ENCODE measurements at regions not wholly inside any gene's neighbourhood (a gene's known extent, or its start where the extent isn't known, plus 50 kb on each side); places are given as distances from the start of the nearest gene placed in this dataset.
A peak's percentile ranks its signal among the peaks of the same experiment; 100 is the strongest.
"Not testable (repeated sequence)": the region's sequence is repeated elsewhere in the genome, so short reads cannot be mapped to it uniquely, and the experiment has no call there.

- Histone ChIP-seq H3K9me3 (ENCODE audit: control insufficient read depth, low read depth, low read length) (no peaks in the 10 kb centered on the region), H3K36me3 (ENCODE audit: control insufficient read depth in 2 of 2, extremely low read depth in 1 of 2, insufficient read depth in 2 of 2, low read length in 2 of 2) (no peaks in the 10 kb centered on the region), H3K4me2 (ENCODE audit: control insufficient read depth, extremely low read depth, insufficient read depth, low read depth, low read length) (no peak overlapping the region), H3K9ac (ENCODE audit: control insufficient read depth, extremely low read depth, insufficient read depth, low read length) (no peak overlapping the region), H3K27ac (ENCODE audit: control insufficient read depth, insufficient read depth, low read length) (no peak overlapping the region), H3K27me3 (ENCODE audit: control insufficient read depth, extremely low read depth, insufficient read depth, low read length) (no peaks in the 10 kb centered on the region), H3K4me3 (ENCODE audit: control insufficient read depth in 2 of 3, extremely low read depth in 1 of 3, insufficient read depth in 2 of 3, low read depth in 1 of 3, low read length in 3 of 3) (no peak overlapping the region), H3K79me2 (ENCODE audit: control insufficient read depth, insufficient read depth, low read length) (no peaks in the 10 kb centered on the region), H3K4me1 (ENCODE audit: control insufficient read depth, extremely low read depth, insufficient read depth, low read length) (no peaks in the 10 kb centered on the region), H4K20me1 (ENCODE audit: control insufficient read depth, extremely low read depth, insufficient read depth, low read length) (no peaks in the 10 kb centered on the region), H2AFZ (ENCODE audit: control insufficient read depth, low read length) (no peak overlapping the region), H3K9me1 (ENCODE audit: control insufficient read depth, extremely low read depth, insufficient read depth, low read length) (no peaks in the 10 kb centered on the region)
- FAIRE-seq: no peak
- dilution Hi-C loops (cut with MboI; ENCODE audit: extremely low pct_ligation_motif_present, low sequenced_read_pairs): no loop called here
- no peak for DNase-seq (ENCODE audit: low read depth, low spot score)
- no peak for TF ChIP-seq EZH2 (IDR thresholded peaks at IDR 0.05; ENCODE audit: low read length)
- TF ChIP-seq CTCF (optimal IDR thresholded peaks at IDR 0.05 in 1 of 3, IDR thresholded peaks at IDR 0.05 in 1 of 3, conservative IDR thresholded peaks at IDR 0.05 in 1 of 3; ENCODE audit: extremely low read depth in 1 of 3, insufficient read depth in 2 of 3, low read length in 3 of 3): no peak
These were observed 330.8 kb downstream of the UBE2NL start for GRCh38 chrX:144214651-144215050.

GRCh38 chrX:144219035-144219434 lies 335.2 kb downstream of the UBE2NL start:
- Histone ChIP-seq H3K36me3 (ENCODE audit: control insufficient read depth in 2 of 2, extremely low read depth in 1 of 2, insufficient read depth in 2 of 2, low read length in 2 of 2) (no peaks in the 10 kb centered on the region), H4K20me1 (ENCODE audit: control insufficient read depth, extremely low read depth, insufficient read depth, low read length) (no peaks in the 10 kb centered on the region), H3K4me2 (ENCODE audit: control insufficient read depth, extremely low read depth, insufficient read depth, low read depth, low read length) (no peak overlapping the region), H3K4me1 (ENCODE audit: control insufficient read depth, extremely low read depth, insufficient read depth, low read length) (no peaks in the 10 kb centered on the region), H3K9ac (ENCODE audit: control insufficient read depth, extremely low read depth, insufficient read depth, low read length) (no peak overlapping the region), H3K4me3 (ENCODE audit: control insufficient read depth in 2 of 3, extremely low read depth in 1 of 3, insufficient read depth in 2 of 3, low read depth in 1 of 3, low read length in 3 of 3) (no peak overlapping the region), H3K27me3 (ENCODE audit: control insufficient read depth, extremely low read depth, insufficient read depth, low read length) (no peaks in the 10 kb centered on the region), H2AFZ (ENCODE audit: control insufficient read depth, low read length) (no peak overlapping the region), H3K9me3 (ENCODE audit: control insufficient read depth, low read depth, low read length) (no peaks in the 10 kb centered on the region), H3K27ac (ENCODE audit: control insufficient read depth, insufficient read depth, low read length) (no peak overlapping the region), H3K79me2 (ENCODE audit: control insufficient read depth, insufficient read depth, low read length) (no peaks in the 10 kb centered on the region), H3K9me1 (ENCODE audit: control insufficient read depth, extremely low read depth, insufficient read depth, low read length) (no peaks in the 10 kb centered on the region)
- FAIRE-seq (no peak), DNase-seq (ENCODE audit: low read depth, low spot score) (no peak)
- TF ChIP-seq CTCF (optimal IDR thresholded peaks at IDR 0.05 in 1 of 3, IDR thresholded peaks at IDR 0.05 in 1 of 3, conservative IDR thresholded peaks at IDR 0.05 in 1 of 3; ENCODE audit: extremely low read depth in 1 of 3, insufficient read depth in 2 of 3, low read length in 3 of 3) (peak; percentile 12 to 60 (median 24)), EZH2 (IDR thresholded peaks at IDR 0.05; ENCODE audit: low read length) (no peak)
- dilution Hi-C loops (cut with MboI; ENCODE audit: extremely low pct_ligation_motif_present, low sequenced_read_pairs): no loop called here

- dilution Hi-C loops (cut with MboI; ENCODE audit: extremely low pct_ligation_motif_present, low sequenced_read_pairs); H3K27ac ChIP-seq (ENCODE audit: control insufficient read depth, insufficient read depth, low read length); H3K4me1 ChIP-seq (ENCODE audit: control insufficient read depth, extremely low read depth, insufficient read depth, low read length); H4K20me1 ChIP-seq (ENCODE audit: control insufficient read depth, extremely low read depth, insufficient read depth, low read length); H3K27me3 ChIP-seq (ENCODE audit: control insufficient read depth, extremely low read depth, insufficient read depth, low read length); H3K4me2 ChIP-seq (ENCODE audit: control insufficient read depth, extremely low read depth, insufficient read depth, low read depth, low read length); H2AFZ ChIP-seq (ENCODE audit: control insufficient read depth, low read length); H3K9me3 ChIP-seq (ENCODE audit: control insufficient read depth, low read depth, low read length); DNase-seq (ENCODE audit: low read depth, low spot score); H3K4me3 ChIP-seq (ENCODE audit: control insufficient read depth in 2 of 3, extremely low read depth in 1 of 3, insufficient read depth in 2 of 3, low read depth in 1 of 3, low read length in 3 of 3); H3K9me1 ChIP-seq (ENCODE audit: control insufficient read depth, extremely low read depth, insufficient read depth, low read length); H3K79me2 ChIP-seq (ENCODE audit: control insufficient read depth, insufficient read depth, low read length); FAIRE-seq; H3K9ac ChIP-seq (ENCODE audit: control insufficient read depth, extremely low read depth, insufficient read depth, low read length); H3K36me3 ChIP-seq (ENCODE audit: control insufficient read depth in 2 of 2, extremely low read depth in 1 of 2, insufficient read depth in 2 of 2, low read length in 2 of 2): not testable (repeated sequence)
These were observed 347.4 kb downstream of the UBE2NL start for GRCh38 chrX:144231116-144231785.
